GM19035 (cell line): ENCODE measurements at regions not wholly inside any gene's neighbourhood (a gene's known extent, or its start where the extent isn't known, plus 50 kb on each side); places are given as distances from the start of the nearest gene placed in this dataset.
"Not testable (repeated sequence)": the region's sequence is repeated elsewhere in the genome, so short reads cannot be mapped to it uniquely, and the experiment has no call there.

Experiments used
- ATAC-seq: cut with Tn5 transposase; IDR thresholded peaks from one replicate; pipeline ENCODE4 v1.9.1; 2021; ENCODE audit not compliant: unreplicated experiment

GRCh38 chr21:10402461-10402860, 118.9 kb upstream of the TPTE start:
- not testable (repeated sequence) for ATAC-seq

GRCh38 chr21:10405331-10405730, 116.1 kb upstream of the TPTE start:
- not testable (repeated sequence) for ATAC-seq

DNA sequence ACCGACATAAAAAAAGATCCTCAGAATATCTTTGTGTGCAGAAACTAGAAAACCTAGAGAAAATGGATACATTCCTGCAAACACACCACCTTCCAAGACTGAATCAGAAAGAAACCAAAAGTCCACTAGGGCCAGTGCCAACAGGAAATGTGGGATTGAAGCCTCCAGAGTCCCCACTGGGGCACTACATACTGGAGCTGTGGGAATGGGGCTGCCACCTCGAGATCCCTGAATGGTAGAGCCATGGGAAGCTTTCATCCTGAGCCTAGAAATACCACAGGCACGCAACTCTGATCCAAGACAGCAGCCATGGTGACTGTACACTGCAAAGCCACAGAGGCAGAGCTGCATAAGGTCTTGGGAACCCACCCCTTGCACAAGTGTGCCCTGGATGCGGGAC, 111.6 kb upstream of the TPTE start:
- ATAC-seq: not testable (repeated sequence)

- not testable (repeated sequence) for ATAC-seq
Measured at GRCh38 chr21:10410354-10410929, 110.9 kb upstream of the TPTE start.

- ATAC-seq: not testable (repeated sequence)
Measured at GRCh38 chr21:10411776-10412526, 109.4 kb upstream of the TPTE start.

GRCh38 chr21:10412928-10413246, 108.5 kb upstream of the TPTE start:
- ATAC-seq: not testable (repeated sequence)

GRCh38 chr21:10413247-10414120, 107.9 kb upstream of the TPTE start:
- ATAC-seq: not testable (repeated sequence)

GRCh38 chr21:10414121-10414924, 107.1 kb upstream of the TPTE start:
- ATAC-seq: not testable (repeated sequence)

GRCh38 chr21:10414925-10415254, 106.5 kb upstream of the TPTE start:
- not testable (repeated sequence) for ATAC-seq

GRCh38 chr21:10415456-10415855, 105.9 kb upstream of the TPTE start:
- not testable (repeated sequence) for ATAC-seq

- ATAC-seq: not testable (repeated sequence)
Measured at GRCh38 chr21:10415859-10416258, 105.5 kb upstream of the TPTE start.

- ATAC-seq: not testable (repeated sequence)
Measured at GRCh38 chr21:10416691-10417447, 104.5 kb upstream of the TPTE start.

DNA sequence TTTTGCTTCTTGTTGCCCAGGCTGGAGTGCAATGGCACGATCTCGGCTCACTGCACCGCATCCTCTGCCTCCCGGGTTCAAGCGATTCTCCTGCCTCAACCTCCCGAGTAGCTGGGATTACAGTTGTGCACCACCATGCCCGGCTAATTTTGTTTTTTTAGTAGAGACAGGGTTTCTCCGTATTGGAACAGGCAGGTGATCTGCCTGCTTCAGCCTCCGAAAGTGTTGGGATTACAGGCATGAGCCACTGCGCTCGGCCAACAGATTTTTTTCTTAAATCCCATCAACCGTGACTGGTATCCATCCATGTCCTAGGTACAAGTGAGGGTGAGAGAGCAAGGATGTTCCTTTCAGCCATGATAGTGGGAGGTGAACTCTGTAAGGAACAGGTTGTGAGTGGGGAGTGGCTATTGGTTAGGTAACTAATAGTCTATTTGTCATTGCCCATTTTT, 103.8 kb upstream of the TPTE start:
- not testable (repeated sequence) for ATAC-seq

- ATAC-seq: not testable (repeated sequence)
Measured at GRCh38 chr21:10418250-10419048, 102.9 kb upstream of the TPTE start.

DNA sequence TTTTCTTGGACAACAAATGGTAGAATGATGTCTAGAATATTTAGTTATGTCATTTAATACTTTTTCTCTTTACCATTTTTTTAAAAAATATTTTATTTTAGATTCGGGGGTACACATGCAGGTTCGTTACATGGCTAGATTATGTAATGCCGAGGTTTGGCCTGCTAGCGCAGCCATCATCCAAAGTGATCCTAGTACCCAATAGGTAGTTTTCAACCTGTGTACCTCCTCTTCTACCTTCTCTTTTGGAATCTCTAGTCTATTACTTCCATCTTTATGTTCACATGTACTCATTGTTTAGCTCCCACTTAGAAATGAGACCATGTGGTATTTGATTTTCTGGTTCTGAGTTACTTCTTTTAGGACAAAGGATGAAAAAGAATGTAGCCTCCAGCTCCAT, 100.2 kb upstream of the TPTE start:
- ATAC-seq: not testable (repeated sequence)

DNA sequence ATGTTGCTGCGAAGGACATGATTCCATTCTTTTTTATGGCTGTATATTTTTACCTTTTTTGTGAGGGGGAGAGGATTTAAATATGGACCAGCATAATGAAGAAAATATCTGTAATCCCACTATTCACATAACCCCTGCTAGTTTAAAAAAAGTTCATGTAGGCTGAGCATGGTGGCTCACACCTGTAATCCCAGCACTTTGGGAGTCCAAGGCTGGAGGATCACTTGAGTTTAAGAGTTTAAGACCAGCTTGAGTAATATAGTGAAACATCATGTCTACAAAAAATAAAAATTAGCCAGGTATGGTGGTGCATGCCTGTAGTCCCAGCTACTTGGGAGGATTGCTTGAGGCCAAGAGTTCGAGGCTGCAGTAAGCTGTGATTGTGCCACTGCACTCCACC, 99.8 kb upstream of the TPTE start:
- ATAC-seq: not testable (repeated sequence)

- not testable (repeated sequence) for ATAC-seq
Measured at GRCh38 chr21:10424097-10424886, 97.1 kb upstream of the TPTE start.

GRCh38 chr21:10424887-10425145, 96.6 kb upstream of the TPTE start:
- ATAC-seq: not testable (repeated sequence)

GRCh38 chr21:10425856-10426255, 95.5 kb upstream of the TPTE start:
- no peak for ATAC-seq
